ENCODE measurements at regions not wholly inside any gene's neighbourhood (a gene's known extent, or its start where the extent isn't known, plus 50 kb on each side); places are given as distances from the start of the nearest gene placed in this dataset.

DNA sequence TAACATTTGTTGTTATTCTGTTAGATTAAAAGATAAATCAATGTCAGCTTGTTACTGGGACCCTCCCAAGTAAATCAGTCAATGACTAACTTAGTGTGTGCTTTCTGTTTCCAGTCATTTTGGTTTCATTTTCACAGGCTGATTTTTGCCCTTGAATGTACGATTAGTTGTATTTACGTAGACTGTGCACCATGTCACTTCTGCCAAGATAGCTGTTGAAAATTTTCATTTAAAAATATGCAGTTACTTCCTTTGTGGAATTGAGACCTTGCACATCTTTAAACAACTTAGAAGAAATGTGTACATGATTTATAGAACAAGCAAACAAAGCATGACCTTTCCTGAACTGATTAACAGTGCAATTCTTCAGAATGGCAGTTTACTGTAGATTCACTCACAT, 944.8 kb upstream of the CITED2 start:
- Histone ChIP-seq H3K27ac (ENCODE audit: low read length) (no peak overlapping the region), H3F3A (ENCODE audit: insufficient read depth, low read length) (no peaks in the 10 kb centered on the region), H3K4me1 (ENCODE audit: low read length) (no peaks in the 10 kb centered on the region), H2AFZ (ENCODE audit: low read length) (peak overlapping the region; percentile 24; the same call in 1 of the 2 replicates), H3K4me2 (ENCODE audit: low read depth, low read length) (peak overlapping the region; percentile 39; the same call in 1 of the 2 replicates), H4K20me1 (ENCODE audit: insufficient read depth, low read length) (no peaks in the 10 kb centered on the region), H3K36me3 (replicated peaks; ENCODE audit: insufficient read depth, low read length) (no peaks in the 10 kb centered on the region), H3K9ac (ENCODE audit: low read length) (peak overlapping the region; percentile 2; the same call in 1 of the 2 replicates), H3K9me3 (replicated peaks; ENCODE audit: insufficient read depth, low read length) (no peaks in the 10 kb centered on the region), H3K9me2 (replicated peaks; ENCODE audit: insufficient read depth, low read length) (no peaks in the 10 kb centered on the region), H3K4me3 (ENCODE audit: low read length) (peak overlapping the region; percentile 3; the same call in 1 of the 2 replicates), H3K79me2 (ENCODE audit: low read length) (no peaks in the 10 kb centered on the region), H3K27me3 (replicated peaks; ENCODE audit: insufficient read depth, low read length) (no peaks in the 10 kb centered on the region)
- TF ChIP-seq, protein P1, sequence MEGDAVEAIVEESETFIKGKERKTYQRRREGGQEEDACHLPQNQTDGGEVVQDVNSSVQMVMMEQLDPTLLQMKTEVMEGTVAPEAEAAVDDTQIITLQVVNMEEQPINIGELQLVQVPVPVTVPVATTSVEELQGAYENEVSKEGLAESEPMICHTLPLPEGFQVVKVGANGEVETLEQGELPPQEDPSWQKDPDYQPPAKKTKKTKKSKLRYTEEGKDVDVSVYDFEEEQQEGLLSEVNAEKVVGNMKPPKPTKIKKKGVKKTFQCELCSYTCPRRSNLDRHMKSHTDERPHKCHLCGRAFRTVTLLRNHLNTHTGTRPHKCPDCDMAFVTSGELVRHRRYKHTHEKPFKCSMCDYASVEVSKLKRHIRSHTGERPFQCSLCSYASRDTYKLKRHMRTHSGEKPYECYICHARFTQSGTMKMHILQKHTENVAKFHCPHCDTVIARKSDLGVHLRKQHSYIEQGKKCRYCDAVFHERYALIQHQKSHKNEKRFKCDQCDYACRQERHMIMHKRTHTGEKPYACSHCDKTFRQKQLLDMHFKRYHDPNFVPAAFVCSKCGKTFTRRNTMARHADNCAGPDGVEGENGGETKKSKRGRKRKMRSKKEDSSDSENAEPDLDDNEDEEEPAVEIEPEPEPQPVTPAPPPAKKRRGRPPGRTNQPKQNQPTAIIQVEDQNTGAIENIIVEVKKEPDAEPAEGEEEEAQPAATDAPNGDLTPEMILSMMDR (IDR thresholded peaks at IDR 0.05; ENCODE audit: low read length), result no peak
- DNase-seq, result peak; percentile 54

DNA sequence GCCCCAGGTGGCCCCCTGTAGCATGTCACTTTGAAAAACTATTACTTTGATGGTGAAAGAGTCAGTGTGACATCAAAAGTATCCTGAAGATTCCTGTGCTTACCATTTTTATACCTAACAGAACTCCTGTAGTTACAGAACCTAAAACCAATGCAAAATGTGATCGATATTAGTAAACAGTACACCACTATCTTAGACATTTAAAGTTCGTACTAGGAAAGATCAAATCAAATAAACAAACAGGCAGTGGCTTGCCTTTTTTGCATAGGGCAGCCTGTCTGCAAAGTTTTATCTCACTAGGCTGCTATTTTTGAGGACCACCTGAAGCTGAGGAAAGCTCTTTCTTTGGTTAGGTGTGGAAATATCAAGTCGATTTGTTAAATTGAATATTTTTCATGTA, 944.0 kb upstream of the CITED2 start:
- no peaks in the 10 kb centered on the region for H3K9me3 ChIP-seq (replicated peaks; ENCODE audit: insufficient read depth, low read length)
- H3K9ac ChIP-seq (ENCODE audit: low read length), result no peak overlapping the region
- DNase-seq, result no peak
- H3K79me2 ChIP-seq (ENCODE audit: low read length), result no peaks in the 10 kb centered on the region
- H2AFZ ChIP-seq (ENCODE audit: low read length), result no peak overlapping the region
- H3K4me1 ChIP-seq (ENCODE audit: low read length), result no peaks in the 10 kb centered on the region
- H3K4me3 ChIP-seq (ENCODE audit: low read length), result no peak overlapping the region
- TF ChIP-seq EZH2 (optimal IDR thresholded peaks at IDR 0.05; ENCODE audit: low read depth, low read length) (no peak), EZH2phosphoT487 (IDR thresholded peaks at IDR 0.05; ENCODE audit: low read length) (no peak)
- TF ChIP-seq, protein P1 (IDR thresholded peaks at IDR 0.05; ENCODE audit: low read length), result no peak
- no peak overlapping the region for H3K27ac ChIP-seq (ENCODE audit: low read length)
- no peaks in the 10 kb centered on the region for H3K36me3 ChIP-seq (replicated peaks; ENCODE audit: insufficient read depth, low read length)
- H3K4me2 ChIP-seq (ENCODE audit: low read depth, low read length), result no peak overlapping the region
- H3F3A ChIP-seq (ENCODE audit: insufficient read depth, low read length), result no peaks in the 10 kb centered on the region
- no peaks in the 10 kb centered on the region for H4K20me1 ChIP-seq (ENCODE audit: insufficient read depth, low read length)
- no peaks in the 10 kb centered on the region for H3K9me2 ChIP-seq (replicated peaks; ENCODE audit: insufficient read depth, low read length)
- H3K27me3 ChIP-seq (replicated peaks; ENCODE audit: insufficient read depth, low read length), result no peaks in the 10 kb centered on the region

DNA sequence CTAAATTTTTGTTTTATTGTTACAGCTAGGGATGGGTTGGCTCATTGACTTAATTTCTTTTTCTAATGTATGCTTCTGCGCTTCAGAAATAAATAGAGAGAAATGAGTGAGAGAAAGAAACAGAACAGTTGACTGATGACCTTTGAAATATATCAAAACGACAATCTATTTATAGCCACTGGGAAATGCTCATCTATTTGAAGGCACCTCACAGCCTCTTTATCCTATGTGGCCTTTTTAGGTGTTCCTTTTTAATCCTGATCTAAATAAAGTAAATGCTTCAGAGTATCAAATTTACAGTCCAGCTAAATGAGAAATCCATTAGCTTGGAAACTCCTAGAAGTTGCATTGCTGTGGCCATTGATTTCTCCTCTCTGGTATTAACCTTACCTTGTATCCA, 943.5 kb upstream of the CITED2 start:
- Histone ChIP-seq H3K9ac (ENCODE audit: low read length) (no peak overlapping the region), H3K27me3 (replicated peaks; ENCODE audit: insufficient read depth, low read length) (no peaks in the 10 kb centered on the region), H3K9me3 (replicated peaks; ENCODE audit: insufficient read depth, low read length) (no peaks in the 10 kb centered on the region), H3K4me1 (ENCODE audit: low read length) (no peaks in the 10 kb centered on the region), H3K4me2 (ENCODE audit: low read depth, low read length) (no peak overlapping the region), H3K4me3 (ENCODE audit: low read length) (no peak overlapping the region), H3K9me2 (replicated peaks; ENCODE audit: insufficient read depth, low read length) (no peaks in the 10 kb centered on the region), H3K36me3 (replicated peaks; ENCODE audit: insufficient read depth, low read length) (no peaks in the 10 kb centered on the region), H3K79me2 (ENCODE audit: low read length) (no peaks in the 10 kb centered on the region), H4K20me1 (ENCODE audit: insufficient read depth, low read length) (no peaks in the 10 kb centered on the region), H3K27ac (ENCODE audit: low read length) (no peak overlapping the region), H2AFZ (ENCODE audit: low read length) (no peak overlapping the region), H3F3A (ENCODE audit: insufficient read depth, low read length) (no peaks in the 10 kb centered on the region)
- DNase-seq, result no peak
- TF ChIP-seq EZH2 (optimal IDR thresholded peaks at IDR 0.05; ENCODE audit: low read depth, low read length) (no peak), EZH2phosphoT487 (IDR thresholded peaks at IDR 0.05; ENCODE audit: low read length) (no peak)
- TF ChIP-seq, protein P1 (IDR thresholded peaks at IDR 0.05; ENCODE audit: low read length), result no peak
